IPS DF 4.7 (cell line): ENCODE measurements at regions not wholly inside any gene's neighbourhood (a gene's known extent, or its start where the extent isn't known, plus 50 kb on each side); places are given as distances from the start of the nearest gene placed in this dataset.
"Not testable (repeated sequence)": the region's sequence is repeated elsewhere in the genome, so short reads cannot be mapped to it uniquely, and the experiment has no call there.

Experiments
- DNase-seq: peaks from one replicate; pipeline ENCODE4 v3.0.0-alpha.2; 2013; ENCODE audit warnings: low spot score; ENCODE audit errors: extremely low read depth

DNA sequence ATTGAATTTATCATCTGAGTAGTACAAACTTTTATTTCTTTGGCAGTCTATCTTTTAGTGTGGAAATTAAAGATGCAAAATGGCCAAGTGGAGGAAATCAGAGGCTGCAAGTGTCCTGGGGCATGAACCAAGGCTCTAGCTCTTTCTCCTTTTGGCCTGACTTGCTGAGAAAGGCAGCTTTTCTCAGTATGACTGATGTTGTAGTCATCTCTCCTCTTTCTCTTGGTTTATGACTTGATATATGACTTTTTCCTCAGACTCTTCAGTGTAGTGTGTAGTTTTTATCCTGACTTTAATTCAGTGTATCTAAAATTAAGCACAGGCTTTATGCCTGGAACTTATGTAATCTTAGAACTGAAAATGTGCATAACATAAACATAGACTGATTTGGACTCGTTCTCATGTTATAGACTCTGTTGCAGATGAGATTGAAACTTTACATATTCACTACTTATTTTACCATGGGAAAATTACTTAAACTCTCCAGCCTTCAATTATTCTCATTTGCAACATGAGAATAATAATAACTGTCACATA is 65.7 kb downstream of the SLITRK5 start:
- no peak for DNase-seq

DNA sequence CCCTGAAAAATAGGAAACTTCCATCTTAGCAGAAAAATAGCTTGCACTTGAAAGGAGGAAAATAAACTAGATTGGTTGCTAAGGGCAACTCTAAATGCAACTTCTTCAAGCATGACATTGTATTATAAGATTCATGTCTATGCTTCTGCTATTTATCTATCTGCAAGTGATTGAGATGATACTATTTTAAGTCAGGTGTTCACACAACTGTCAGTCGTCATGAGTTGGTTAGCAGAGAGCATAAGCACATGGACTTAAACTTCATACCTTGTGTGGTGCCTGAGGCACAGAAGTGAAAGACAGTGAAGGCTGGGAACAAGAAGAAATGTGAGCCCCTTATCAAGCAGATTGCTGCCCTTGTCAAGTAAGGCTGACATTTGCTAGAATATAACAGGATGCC is 82.9 kb downstream of the SLITRK5 start:
- DNase-seq, result no peak

GRCh38 chr13:87769445-87769844 is 98.3 kb downstream of the SLITRK5 start:
- DNase-seq, result no peak

GRCh38 chr13:87777387-87777786 is 106.2 kb downstream of the SLITRK5 start:
- DNase-seq, result no peak

GRCh38 chr13:87778128-87778527 is 107.0 kb downstream of the SLITRK5 start:
- no peak for DNase-seq

DNA sequence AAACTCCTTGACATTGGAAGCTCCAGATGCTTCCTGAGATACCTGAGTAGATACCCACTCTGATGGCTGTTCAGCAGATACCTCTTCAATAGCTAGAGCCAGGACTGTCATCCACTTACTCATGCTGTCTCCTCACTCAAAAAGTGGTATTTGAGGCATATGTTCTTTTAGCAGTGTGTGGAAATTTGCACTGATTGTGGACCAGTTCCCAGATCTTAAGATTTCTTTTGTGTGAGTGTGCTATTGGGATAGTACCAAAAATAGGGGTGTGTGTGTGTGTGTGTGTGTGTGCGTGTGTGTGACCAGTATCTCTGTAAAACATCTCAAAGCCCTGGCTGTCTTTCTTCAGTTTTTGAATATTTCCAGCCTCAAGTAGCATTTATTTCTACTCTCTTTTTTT is 108.3 kb downstream of the SLITRK5 start:
- no peak for DNase-seq

DNA sequence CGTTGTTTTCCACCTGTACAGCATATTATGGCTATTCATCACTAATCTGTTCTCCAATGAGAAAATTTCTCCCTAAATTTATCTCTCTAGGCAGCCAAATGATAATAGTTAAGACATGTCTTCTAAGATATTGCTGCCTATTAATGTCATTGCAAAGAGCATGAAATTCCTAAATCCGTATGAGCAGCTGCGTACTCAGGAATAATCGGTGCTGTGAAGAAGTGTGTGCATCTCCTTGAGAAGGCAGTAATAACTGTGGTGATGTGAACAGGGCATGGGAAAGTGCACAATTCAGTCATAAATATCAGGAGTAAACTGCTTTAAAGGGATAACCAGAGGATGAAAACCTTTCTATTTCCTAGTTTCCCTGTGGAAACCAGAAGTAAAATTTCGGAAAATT is 112.2 kb downstream of the SLITRK5 start:
- no peak for DNase-seq

DNA sequence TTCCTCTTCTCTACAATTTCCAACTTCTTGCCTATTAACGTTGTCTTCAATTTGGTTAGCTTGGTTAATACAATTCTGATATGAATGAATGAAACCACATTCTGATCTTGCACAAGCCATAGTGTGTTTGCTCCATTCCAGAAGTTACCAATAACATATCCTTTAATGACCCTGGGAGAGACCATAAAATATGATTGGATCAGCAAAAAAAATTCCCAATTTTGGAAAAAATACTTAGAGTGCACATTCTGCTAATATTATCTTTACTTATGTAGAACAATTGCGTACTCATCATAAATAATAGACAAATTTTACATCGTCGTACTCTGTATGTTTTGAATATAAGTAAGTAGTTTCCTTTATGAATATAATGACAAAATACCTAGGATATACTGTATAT is 117.2 kb downstream of the SLITRK5 start:
- DNase-seq, result no peak

- DNase-seq, result no peak
Measured at GRCh38 chr13:87792878-87793277, 121.7 kb downstream of the SLITRK5 start.

GRCh38 chr13:87798536-87798935 is 127.4 kb downstream of the SLITRK5 start:
- DNase-seq, result no peak

DNA sequence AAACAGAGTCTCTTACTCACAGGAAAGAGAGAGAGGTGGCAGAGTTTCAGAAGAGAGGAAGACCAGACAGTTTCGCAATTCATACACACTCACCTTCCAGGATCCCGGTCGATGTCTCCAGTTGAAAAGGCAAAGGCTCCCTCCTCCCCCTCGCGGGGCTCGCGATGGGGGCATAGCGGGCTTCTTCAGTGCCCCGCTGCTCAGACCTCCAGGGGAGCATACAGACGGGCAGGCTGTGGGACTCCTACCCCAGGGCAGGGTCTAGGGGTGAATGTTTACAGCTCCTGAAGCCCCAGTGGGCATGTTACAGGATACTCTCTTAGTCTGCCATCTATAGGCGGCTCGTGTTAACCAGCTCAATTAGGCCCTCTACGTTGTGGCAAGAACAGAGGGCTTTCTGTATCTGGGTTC is 139.2 kb downstream of the SLITRK5 start:
- no peak for DNase-seq

DNA sequence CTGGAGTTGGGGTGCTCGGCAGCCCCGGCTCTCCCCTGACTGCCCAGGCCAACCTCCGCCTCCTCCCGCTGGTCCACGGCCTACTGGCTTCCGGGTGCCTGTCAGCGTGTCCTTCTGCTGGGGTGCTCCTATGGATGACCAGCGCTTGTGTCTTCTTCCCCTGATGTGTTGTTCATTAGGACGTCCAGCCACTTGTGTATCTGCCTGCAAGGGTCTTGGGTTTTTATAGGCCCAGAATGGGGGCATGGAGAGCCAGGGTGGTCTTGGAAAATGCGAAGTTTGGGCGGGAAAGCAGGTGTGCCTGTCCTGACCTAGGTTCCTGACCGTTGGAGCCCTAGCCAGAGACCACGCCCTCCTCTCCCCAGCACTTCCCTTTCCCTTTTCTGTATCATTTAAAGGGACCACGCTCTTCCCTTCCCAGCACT is 139.8 kb downstream of the SLITRK5 start:
- no peak for DNase-seq

DNA sequence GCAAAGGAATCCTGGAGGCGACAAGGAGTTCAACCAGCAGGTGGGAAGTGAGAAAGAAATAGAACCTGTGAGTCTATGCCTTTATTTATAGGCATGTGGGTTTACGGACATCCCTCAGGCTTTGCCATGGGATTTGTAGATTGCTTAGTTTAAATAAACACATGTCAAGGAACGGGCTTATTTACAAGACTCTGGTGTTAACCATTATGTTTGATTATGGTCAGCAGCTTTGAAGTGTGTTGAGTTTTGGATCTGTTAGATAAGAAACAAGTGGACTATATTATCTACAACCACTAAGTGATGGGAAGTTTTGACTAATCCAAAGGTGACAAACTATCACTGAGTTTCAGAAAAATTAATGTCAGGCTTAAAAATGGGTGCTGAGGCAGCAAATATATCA is 143.2 kb downstream of the SLITRK5 start:
- DNase-seq, result no peak

DNA sequence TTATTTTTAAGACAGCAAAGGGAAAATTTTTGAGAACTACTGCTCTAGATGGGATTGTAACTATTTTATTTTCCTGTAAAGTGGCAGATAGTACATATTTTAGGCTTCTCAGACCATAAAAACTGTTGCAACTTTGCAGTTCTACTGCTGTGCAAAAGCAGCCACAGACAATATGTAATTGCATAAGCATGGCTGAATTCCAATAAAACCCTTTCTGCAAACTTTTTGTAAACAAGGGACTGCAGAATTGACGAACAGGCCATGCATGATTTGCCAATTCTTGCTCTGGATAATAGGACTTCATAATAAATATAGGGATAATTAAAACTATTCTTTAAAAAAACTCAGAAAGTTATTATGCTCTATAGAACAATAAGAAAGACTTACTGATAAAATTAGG is 149.1 kb downstream of the SLITRK5 start:
- DNase-seq, result no peak

DNA sequence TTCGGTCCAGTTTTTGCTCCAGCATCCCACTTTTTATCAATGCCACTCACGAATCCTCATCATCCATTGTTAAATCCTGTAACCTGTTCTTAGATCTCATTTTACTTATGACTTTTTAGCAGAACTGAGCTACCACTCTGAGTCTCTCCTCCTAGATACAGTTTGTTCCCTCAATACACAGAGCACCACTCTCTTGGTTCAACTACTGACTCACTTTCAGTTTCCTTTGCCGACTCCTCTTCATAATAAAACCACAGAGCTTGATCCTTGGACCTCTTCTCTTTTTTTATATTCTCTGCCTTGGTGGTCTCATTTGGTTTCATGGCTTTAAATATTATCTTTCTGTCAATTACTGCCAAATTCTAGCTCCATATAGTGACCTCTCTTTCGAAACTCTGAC is 150.3 kb downstream of the SLITRK5 start:
- no peak for DNase-seq

GRCh38 chr13:87826301-87826700 is 155.1 kb downstream of the SLITRK5 start:
- DNase-seq, result not testable (repeated sequence)

DNA sequence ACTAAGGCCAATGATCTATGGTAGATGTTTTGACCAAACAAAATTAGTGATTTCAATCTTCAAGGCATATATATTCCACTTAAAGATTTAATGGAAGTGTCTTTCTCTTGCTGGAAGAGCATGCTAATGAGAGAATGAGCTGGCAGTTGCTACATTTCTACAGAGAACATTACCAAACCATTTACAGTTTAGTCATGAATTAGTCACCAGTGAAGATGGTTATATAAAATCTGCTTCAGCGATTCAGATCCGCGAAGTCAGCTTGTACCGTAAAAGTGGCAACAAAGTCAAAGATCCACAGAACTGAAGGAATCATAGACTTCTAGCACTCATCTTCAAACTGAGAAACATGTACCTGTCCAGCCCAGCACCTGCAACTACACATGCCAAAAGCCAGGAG is 156.3 kb downstream of the SLITRK5 start:
- no peak for DNase-seq

DNA sequence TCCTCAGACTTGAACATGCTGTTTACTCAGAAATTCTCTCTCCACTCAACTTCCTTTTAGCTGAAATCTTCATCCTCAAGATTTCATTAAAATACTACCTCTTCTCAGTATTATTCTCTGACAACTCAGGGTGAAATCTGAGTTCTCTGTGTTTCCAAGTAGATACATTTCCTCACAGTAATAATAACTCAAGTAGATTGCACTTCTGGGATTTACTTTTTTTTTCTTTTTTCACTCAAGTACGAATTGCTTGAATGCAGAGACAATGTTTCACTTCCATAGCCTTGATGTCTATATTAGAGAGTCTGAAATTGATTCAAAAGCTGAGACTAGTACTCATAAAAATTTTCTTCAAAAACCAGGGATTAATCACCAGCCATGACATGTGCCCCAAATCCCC is 166.4 kb downstream of the SLITRK5 start:
- no peak for DNase-seq

DNA sequence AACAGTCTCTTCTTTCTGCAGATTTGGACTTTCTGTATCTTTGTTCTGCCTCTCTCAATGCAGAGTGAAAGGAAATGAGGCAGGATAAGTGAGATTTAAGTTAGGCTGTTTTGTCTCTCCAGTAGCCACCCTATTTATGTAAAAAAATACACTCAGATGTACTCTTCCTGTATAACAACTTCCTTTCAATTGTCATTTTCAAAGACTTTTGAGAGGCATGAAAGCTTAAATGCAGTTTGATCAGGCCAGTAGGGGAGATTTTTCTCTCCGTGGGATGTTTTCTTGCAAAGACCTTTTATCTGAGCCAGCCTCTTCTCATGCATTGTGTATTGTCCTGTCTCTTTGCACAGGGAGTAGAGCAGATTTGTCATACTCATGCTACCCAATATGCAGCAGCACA is 166.8 kb downstream of the SLITRK5 start:
- no peak for DNase-seq

- no peak for DNase-seq
Measured at GRCh38 chr13:87851410-87851809, 180.2 kb downstream of the SLITRK5 start.

- no peak for DNase-seq
Measured at GRCh38 chr13:87855553-87855952, 184.4 kb downstream of the SLITRK5 start.

GRCh38 chr13:87859261-87859660 is 188.1 kb downstream of the SLITRK5 start:
- DNase-seq, result no peak

- DNase-seq, result no peak
Measured at GRCh38 chr13:87867426-87867825, 196.3 kb downstream of the SLITRK5 start.

DNA sequence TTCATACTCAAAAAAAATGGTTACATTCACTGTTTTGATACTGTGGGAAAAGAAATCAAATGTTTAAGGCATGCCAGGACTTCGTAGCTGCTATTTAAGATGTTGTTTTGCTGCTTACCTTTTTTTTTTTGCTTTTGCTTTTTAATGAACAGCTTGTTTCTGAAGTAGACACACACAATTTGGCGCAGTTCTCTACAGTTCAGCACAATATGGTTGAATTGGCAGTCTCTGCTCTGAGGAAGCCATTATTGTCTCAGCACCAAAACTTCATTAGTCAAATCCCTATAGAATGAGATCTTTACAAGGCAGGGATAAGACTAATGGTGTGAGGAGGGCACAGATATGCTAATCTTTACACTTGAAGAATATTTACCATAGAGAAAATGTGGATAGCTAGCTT is 197.6 kb downstream of the SLITRK5 start:
- no peak for DNase-seq
